OCI-LY7 (cell line): ENCODE measurements at regions not wholly inside any gene's neighbourhood (a gene's known extent, or its start where the extent isn't known, plus 50 kb on each side); places are given as distances from the start of the nearest gene placed in this dataset.

Source experiments
- BruUV-seq: library from RNA; stranded (reverse); fragments of 400-500 nt; replicated peaks from 2 replicates; lab custom pipeline; 2021; lab: Mats Ljungman, UMichigan
- CTCF ChIA-PET: fragments of 300-600 bp; sonication (Branson Sonifier 250); formaldehyde crosslinking; loops from one replicate; lab custom pipeline; 2022; ENCODE audit warnings: antibody characterized with exemption; ENCODE audit not compliant: unreplicated experiment; lab: Charles Lee
- POLR2A ChIA-PET: fragments of 300-600 bp; sonication (Branson Sonifier 250); formaldehyde crosslinking; loops from one replicate; lab custom pipeline; 2022; ENCODE audit warnings: antibody characterized with exemption; lab: Charles Lee
- DNase-seq: peaks from one replicate; pipeline ENCODE4 v3.0.0-alpha.2; 2015; ENCODE audit warnings: low spot score
- H2AFZ ChIP-seq: fragments of 200-600 bp; sonication (generic), shearing (Covaris generic); 2 replicates; pipeline ENCODE4 v1.6.1; 2014; ENCODE audit warnings: mild to moderate bottlenecking, antibody characterized with exemption, low read length, moderate library complexity
- H3K27ac ChIP-seq: fragments of 200-600 bp; sonication (generic); 2 replicates; pipeline ENCODE4 v1.5.1; 2014; ENCODE audit warnings: mixed run types, low read depth, mild to moderate bottlenecking, moderate library complexity, low read length, inconsistent platforms; ENCODE audit not compliant: poor library complexity, severe bottlenecking
- H3K36me3 ChIP-seq: fragments of 200-600 bp; sonication (generic); 2 replicates; pipeline ENCODE4 v1.6.1; 2014; ENCODE audit warnings: mild to moderate bottlenecking, antibody characterized with exemption, low read length, moderate library complexity, mixed read lengths; ENCODE audit not compliant: insufficient read depth
- H3K4me1 ChIP-seq: fragments of 200-600 bp; sonication (generic); 2 replicates; pipeline ENCODE4 v1.5.1; 2014; ENCODE audit warnings: mild to moderate bottlenecking, low read length; ENCODE audit not compliant: insufficient read depth, poor library complexity, severe bottlenecking
- H3K4me2 ChIP-seq: fragments of 200-600 bp; sonication (generic); 2 replicates; pipeline ENCODE4 v1.6.1; 2014; ENCODE audit warnings: mild to moderate bottlenecking, low read length
- H3K4me3 ChIP-seq: fragments of 200-600 bp; sonication (generic); 2 replicates; pipeline ENCODE4 v1.5.1; 2014; ENCODE audit warnings: mild to moderate bottlenecking, low read depth, low read length; ENCODE audit not compliant: poor library complexity, severe bottlenecking
- H3K79me2 ChIP-seq: fragments of 200-600 bp; sonication (generic); 2 replicates; pipeline ENCODE4 v1.6.1; 2016; ENCODE audit warnings: low read depth, mild to moderate bottlenecking, low read length, moderate library complexity, mixed read lengths; ENCODE audit not compliant: insufficient read depth
- H3K9me2 ChIP-seq: fragments of 200-600 bp; sonication (generic); 2 replicates; pipeline ENCODE4 v1.6.1; 2016; ENCODE audit warnings: mild to moderate bottlenecking, low read length, mixed read lengths; ENCODE audit not compliant: insufficient read depth
- H3K9me3 ChIP-seq: fragments of 200-600 bp; sonication (generic); 2 replicates; pipeline ENCODE4 v1.6.1; 2014; ENCODE audit warnings: mild to moderate bottlenecking, mixed run types, low read length, mixed read lengths
- H4K20me1 ChIP-seq: fragments of 200-600 bp; sonication (generic); 2 replicates; pipeline ENCODE4 v1.6.1; 2014; ENCODE audit warnings: mild to moderate bottlenecking, antibody characterized with exemption, low read length, moderate library complexity, mixed read lengths; ENCODE audit not compliant: insufficient read depth
- EZH2phosphoT487 ChIP-seq: fragments of 200-600 bp; sonication (generic); IDR thresholded peaks from 2 replicates; pipeline ENCODE4 v1.6.1; 2018; ENCODE audit warnings: low read depth, borderline replicate concordance, mild to moderate bottlenecking, mixed run types, antibody characterized with exemption, low read length, moderate library complexity, mixed read lengths
- intact Hi-C: fragments of 100-400 bp; cut with micrococcal nuclease; formaldehyde crosslinking; loops from one replicate; pipeline ENCODE4 v1.10.0; 2022; ENCODE audit not compliant: unreplicated experiment
- TF ChIP-seq, protein P1 (sequence below): fragments of 200-600 bp; sonication (generic); conservative IDR thresholded peaks from 2 replicates; pipeline ENCODE4 v1.5.1; 2014; ENCODE audit warnings: mild to moderate bottlenecking, antibody characterized with exemption, low read length, moderate library complexity, mixed read lengths

GRCh38 chr6:102405860-102406259 is 1012.4 kb downstream of the GRIK2 start:
- intact Hi-C loops = no loop called here
- POLR2A ChIA-PET = interaction anchor here (0.7 kb wide), 1 partner anchor 149 kb away, joined by 3 read pairs; no protein-coding TSS in a partner anchor

GRCh38 chr6:102402635-102403329 is 1009.3 kb downstream of the GRIK2 start:
- CTCF ChIA-PET = no interaction called here
- no peak overlapping the region for H3K27ac ChIP-seq
- H4K20me1 ChIP-seq = no peaks in the 10 kb centered on the region
- no peaks in the 10 kb centered on the region for H3K4me1 ChIP-seq
- H3K79me2 ChIP-seq = no peaks in the 10 kb centered on the region
- DNase-seq = no peak
- TF ChIP-seq, protein P1, sequence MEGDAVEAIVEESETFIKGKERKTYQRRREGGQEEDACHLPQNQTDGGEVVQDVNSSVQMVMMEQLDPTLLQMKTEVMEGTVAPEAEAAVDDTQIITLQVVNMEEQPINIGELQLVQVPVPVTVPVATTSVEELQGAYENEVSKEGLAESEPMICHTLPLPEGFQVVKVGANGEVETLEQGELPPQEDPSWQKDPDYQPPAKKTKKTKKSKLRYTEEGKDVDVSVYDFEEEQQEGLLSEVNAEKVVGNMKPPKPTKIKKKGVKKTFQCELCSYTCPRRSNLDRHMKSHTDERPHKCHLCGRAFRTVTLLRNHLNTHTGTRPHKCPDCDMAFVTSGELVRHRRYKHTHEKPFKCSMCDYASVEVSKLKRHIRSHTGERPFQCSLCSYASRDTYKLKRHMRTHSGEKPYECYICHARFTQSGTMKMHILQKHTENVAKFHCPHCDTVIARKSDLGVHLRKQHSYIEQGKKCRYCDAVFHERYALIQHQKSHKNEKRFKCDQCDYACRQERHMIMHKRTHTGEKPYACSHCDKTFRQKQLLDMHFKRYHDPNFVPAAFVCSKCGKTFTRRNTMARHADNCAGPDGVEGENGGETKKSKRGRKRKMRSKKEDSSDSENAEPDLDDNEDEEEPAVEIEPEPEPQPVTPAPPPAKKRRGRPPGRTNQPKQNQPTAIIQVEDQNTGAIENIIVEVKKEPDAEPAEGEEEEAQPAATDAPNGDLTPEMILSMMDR = no peak
- no peak for TF ChIP-seq EZH2phosphoT487
- H3K4me3 ChIP-seq = no peak overlapping the region
- no peak overlapping the region for H2AFZ ChIP-seq
- H3K9me2 ChIP-seq = no peaks in the 10 kb centered on the region
- POLR2A ChIA-PET = no interaction called here
- intact Hi-C loops = no loop called here
- no TSS peak for BruUV-seq
- no peaks in the 10 kb centered on the region for H3K36me3 ChIP-seq
- H3K4me2 ChIP-seq = no peak overlapping the region
- no peaks in the 10 kb centered on the region for H3K9me3 ChIP-seq

More at GRCh38 chr6:102405860-102406259, 1012.4 kb downstream of the GRIK2 start:
- H3K4me2 ChIP-seq = no peak overlapping the region
- no peak for DNase-seq
- H4K20me1 ChIP-seq = no peaks in the 10 kb centered on the region
- H3K9me3 ChIP-seq = no peaks in the 10 kb centered on the region
- no TSS peak for BruUV-seq
- TF ChIP-seq, protein P1 = no peak
- no peak for TF ChIP-seq EZH2phosphoT487
- H3K36me3 ChIP-seq = no peaks in the 10 kb centered on the region
- no peaks in the 10 kb centered on the region for H3K9me2 ChIP-seq
- H3K4me1 ChIP-seq = no peaks in the 10 kb centered on the region
- no peaks in the 10 kb centered on the region for H3K79me2 ChIP-seq
- no peak overlapping the region for H3K27ac ChIP-seq
- H3K4me3 ChIP-seq = no peak overlapping the region
- CTCF ChIA-PET = no interaction called here
- H2AFZ ChIP-seq = no peak overlapping the region

GRCh38 chr6:102398788-102399390 is 1005.4 kb downstream of the GRIK2 start:
- H3K79me2 ChIP-seq = no peaks in the 10 kb centered on the region
- no peaks in the 10 kb centered on the region for H3K9me3 ChIP-seq
- H3K9me2 ChIP-seq = no peaks in the 10 kb centered on the region
- no peak overlapping the region for H3K4me2 ChIP-seq
- BruUV-seq = no TSS peak
- DNase-seq = no peak
- no peak overlapping the region for H3K4me3 ChIP-seq
- H2AFZ ChIP-seq = no peak overlapping the region
- H3K4me1 ChIP-seq = no peaks in the 10 kb centered on the region
- TF ChIP-seq, protein P1 = no peak
- no peak for TF ChIP-seq EZH2phosphoT487
- ChIA-PET POLR2A (no interaction called here), CTCF (no interaction called here)
- H3K27ac ChIP-seq = no peak overlapping the region
- H3K36me3 ChIP-seq = no peaks in the 10 kb centered on the region
- intact Hi-C loops = no loop called here
- H4K20me1 ChIP-seq = no peaks in the 10 kb centered on the region
